ENCODE measurements at regions not wholly inside any gene's neighbourhood (a gene's known extent, or its start where the extent isn't known, plus 50 kb on each side); places are given as distances from the start of the nearest gene placed in this dataset.
"Not testable (repeated sequence)": the region's sequence is repeated elsewhere in the genome, so short reads cannot be mapped to it uniquely, and the experiment has no call there.

- not testable (repeated sequence) for H3K36me3 ChIP-seq (replicated peaks; ENCODE audit: control insufficient read depth, insufficient read depth, low read length); H3K27me3 ChIP-seq (ENCODE audit: control insufficient read depth, insufficient read depth, low read length); DNase-seq; H3K4me3 ChIP-seq (ENCODE audit: insufficient read depth, low read depth, low read length)
Observed at GRCh38 chr13:99669096-99669495, 167.8 kb downstream of the TM9SF2 start.

- DNase-seq = no peak
- Histone ChIP-seq H3K36me3 (replicated peaks; ENCODE audit: control insufficient read depth, insufficient read depth, low read length) (no peaks in the 10 kb centered on the region), H3K4me3 (ENCODE audit: insufficient read depth, low read depth, low read length) (no peak overlapping the region), H3K27me3 (ENCODE audit: control insufficient read depth, insufficient read depth, low read length) (no peaks in the 10 kb centered on the region; the same call in 1 of the 2 replicates)
Observed at GRCh38 chr13:99666146-99666805, 165.0 kb downstream of the TM9SF2 start.

GRCh38 chr13:99665711-99666110 is 164.4 kb downstream of the TM9SF2 start:
- Histone ChIP-seq H3K4me3 (ENCODE audit: insufficient read depth, low read depth, low read length) (no peak overlapping the region), H3K27me3 (ENCODE audit: control insufficient read depth, insufficient read depth, low read length) (no peaks in the 10 kb centered on the region; the same call in 1 of the 2 replicates), H3K36me3 (replicated peaks; ENCODE audit: control insufficient read depth, insufficient read depth, low read length) (no peaks in the 10 kb centered on the region)
- no peak for DNase-seq

GRCh38 chr13:99663908-99664307 is 162.6 kb downstream of the TM9SF2 start:
- H3K36me3 ChIP-seq (replicated peaks; ENCODE audit: control insufficient read depth, insufficient read depth, low read length) = no peaks in the 10 kb centered on the region
- H3K27me3 ChIP-seq (ENCODE audit: control insufficient read depth, insufficient read depth, low read length) = no peaks in the 10 kb centered on the region; the same call in 1 of the 2 replicates
- H3K4me3 ChIP-seq (ENCODE audit: insufficient read depth, low read depth, low read length) = no peak overlapping the region
- no peak for DNase-seq

GRCh38 chr13:99663185-99663825 is 162.0 kb downstream of the TM9SF2 start:
- H3K27me3 ChIP-seq (ENCODE audit: control insufficient read depth, insufficient read depth, low read length) = no peaks in the 10 kb centered on the region; the same call in 1 of the 2 replicates
- DNase-seq = no peak
- no peak overlapping the region for H3K4me3 ChIP-seq (ENCODE audit: insufficient read depth, low read depth, low read length)
- no peaks in the 10 kb centered on the region for H3K36me3 ChIP-seq (replicated peaks; ENCODE audit: control insufficient read depth, insufficient read depth, low read length)

- H3K27me3 ChIP-seq (ENCODE audit: control insufficient read depth, insufficient read depth, low read length) = no peaks in the 10 kb centered on the region; the same call in 1 of the 2 replicates
- H3K4me3 ChIP-seq (ENCODE audit: insufficient read depth, low read depth, low read length) = no peak overlapping the region
- no peaks in the 10 kb centered on the region for H3K36me3 ChIP-seq (replicated peaks; ENCODE audit: control insufficient read depth, insufficient read depth, low read length)
Observed at GRCh38 chr13:99662678-99663077, 161.4 kb downstream of the TM9SF2 start.

GRCh38 chr13:99661791-99662190 is 160.5 kb downstream of the TM9SF2 start:
- peak; percentile 73 for DNase-seq
- H3K36me3 ChIP-seq (replicated peaks; ENCODE audit: control insufficient read depth, insufficient read depth, low read length) = no peaks in the 10 kb centered on the region
- no peak overlapping the region for H3K4me3 ChIP-seq (ENCODE audit: insufficient read depth, low read depth, low read length)

More at GRCh38 chr13:99662678-99663077, 161.4 kb downstream of the TM9SF2 start:
- no peak for DNase-seq

GRCh38 chr13:99659866-99660554 is 158.7 kb downstream of the TM9SF2 start:
- DNase-seq = no peak
- no peaks in the 10 kb centered on the region; the same call in 1 of the 2 replicates for H3K27me3 ChIP-seq (ENCODE audit: control insufficient read depth, insufficient read depth, low read length)
- no peak overlapping the region for H3K4me3 ChIP-seq (ENCODE audit: insufficient read depth, low read depth, low read length)
- no peaks in the 10 kb centered on the region for H3K36me3 ChIP-seq (replicated peaks; ENCODE audit: control insufficient read depth, insufficient read depth, low read length)

More at GRCh38 chr13:99661791-99662190, 160.5 kb downstream of the TM9SF2 start:
- H3K27me3 ChIP-seq (ENCODE audit: control insufficient read depth, insufficient read depth, low read length) = no peaks in the 10 kb centered on the region; the same call in 1 of the 2 replicates

- H3K36me3 ChIP-seq (replicated peaks; ENCODE audit: control insufficient read depth, insufficient read depth, low read length) = no peaks in the 10 kb centered on the region
- no peak overlapping the region for H3K4me3 ChIP-seq (ENCODE audit: insufficient read depth, low read depth, low read length)
- no peak for DNase-seq
- no peaks in the 10 kb centered on the region; the same call in 1 of the 2 replicates for H3K27me3 ChIP-seq (ENCODE audit: control insufficient read depth, insufficient read depth, low read length)
Observed at GRCh38 chr13:99659226-99659625, 158.0 kb downstream of the TM9SF2 start.

- no peaks in the 10 kb centered on the region for H3K36me3 ChIP-seq (replicated peaks; ENCODE audit: control insufficient read depth, insufficient read depth, low read length)
- peak; percentile 79 for DNase-seq
- no peaks in the 10 kb centered on the region; the same call in 1 of the 2 replicates for H3K27me3 ChIP-seq (ENCODE audit: control insufficient read depth, insufficient read depth, low read length)
- H3K4me3 ChIP-seq (ENCODE audit: insufficient read depth, low read depth, low read length) = peak overlapping the region; percentile 22
Observed at GRCh38 chr13:99658261-99658991, 157.2 kb downstream of the TM9SF2 start.

- Histone ChIP-seq H3K27me3 (ENCODE audit: control insufficient read depth, insufficient read depth, low read length) (no peaks in the 10 kb centered on the region), H3K36me3 (replicated peaks; ENCODE audit: control insufficient read depth, insufficient read depth, low read length) (no peaks in the 10 kb centered on the region), H3K4me3 (ENCODE audit: insufficient read depth, low read depth, low read length) (peak overlapping the region; percentile 22)
- DNase-seq = peak; percentile 67
Observed at GRCh38 chr13:99657848-99658260, 156.6 kb downstream of the TM9SF2 start.

- H3K4me3 ChIP-seq (ENCODE audit: insufficient read depth, low read depth, low read length) = no peak overlapping the region
- no peaks in the 10 kb centered on the region for H3K36me3 ChIP-seq (replicated peaks; ENCODE audit: control insufficient read depth, insufficient read depth, low read length)
- no peak for DNase-seq
- no peaks in the 10 kb centered on the region for H3K27me3 ChIP-seq (ENCODE audit: control insufficient read depth, insufficient read depth, low read length)
Observed at GRCh38 chr13:99656844-99657381, 155.6 kb downstream of the TM9SF2 start.

GRCh38 chr13:99656092-99656745 is 154.9 kb downstream of the TM9SF2 start:
- Histone ChIP-seq H3K27me3 (ENCODE audit: control insufficient read depth, insufficient read depth, low read length) (no peaks in the 10 kb centered on the region), H3K4me3 (ENCODE audit: insufficient read depth, low read depth, low read length) (no peak overlapping the region)

More at GRCh38 chr13:99656092-99656745, 154.9 kb downstream of the TM9SF2 start:
- H3K36me3 ChIP-seq (replicated peaks; ENCODE audit: control insufficient read depth, insufficient read depth, low read length) = no peaks in the 10 kb centered on the region
- DNase-seq = peak; percentile 87
